ENCODE measurements at regions not wholly inside any gene's neighbourhood (a gene's known extent, or its start where the extent isn't known, plus 50 kb on each side); places are given as distances from the start of the nearest gene placed in this dataset.
A peak's percentile ranks its signal among the peaks of the same experiment; 100 is the strongest.

DNA sequence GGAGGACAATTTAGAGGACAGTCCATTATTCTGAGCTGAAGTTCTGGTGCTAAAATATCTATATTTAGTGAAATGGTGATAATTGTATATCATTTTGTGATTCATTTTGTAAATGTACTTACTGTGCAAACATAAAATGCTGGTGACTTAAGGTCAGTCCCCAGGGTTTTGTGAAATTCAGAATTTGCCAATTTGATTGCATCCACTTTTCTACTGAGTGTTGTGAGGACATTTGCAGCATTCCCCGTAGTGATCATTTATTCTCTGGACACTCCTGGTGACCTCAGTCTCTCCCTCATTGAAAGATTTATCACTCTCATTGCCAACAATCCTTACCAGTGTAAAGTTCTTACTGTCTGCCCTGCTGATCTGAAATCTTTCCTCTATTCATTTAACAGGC, 98.2 kb downstream of the SOCS6 start:
- H3K4me3 ChIP-seq (replicated peaks in 1 of 2; ENCODE audit: low read depth in 1 of 2, low read length in 2 of 2): no peak overlapping the region
- ATAC-seq: no peak
- no TSS peak for BruUV-seq (replicated peaks)
- ChIA-PET CTCF (no interaction called here), RAD21 (ENCODE audit: low non-redundant PET in 1 of 2, low total read pairs in 2 of 2, uncharacterized antibody in 2 of 2, unreplicated experiment in 2 of 2) (no interaction called here), POLR2A (no interaction called here)
- H3K9ac ChIP-seq (ENCODE audit: low read length): no peak overlapping the region
- TF ChIP-seq JUND (IDR thresholded peaks at IDR 0.05) (no peak), SP1 (IDR thresholded peaks at IDR 0.05; ENCODE audit: low read depth) (no peak), EZH2 (IDR thresholded peaks at IDR 0.05) (no peak), TCF7L2 (IDR thresholded peaks at IDR 0.05; ENCODE audit: borderline replicate concordance, extremely low read depth, insufficient read depth, insufficient read length) (no peak)
- TF ChIP-seq, protein P1, sequence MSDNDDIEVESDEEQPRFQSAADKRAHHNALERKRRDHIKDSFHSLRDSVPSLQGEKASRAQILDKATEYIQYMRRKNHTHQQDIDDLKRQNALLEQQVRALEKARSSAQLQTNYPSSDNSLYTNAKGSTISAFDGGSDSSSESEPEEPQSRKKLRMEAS (IDR thresholded peaks at IDR 0.05): no peak
- TF ChIP-seq, protein P2, sequence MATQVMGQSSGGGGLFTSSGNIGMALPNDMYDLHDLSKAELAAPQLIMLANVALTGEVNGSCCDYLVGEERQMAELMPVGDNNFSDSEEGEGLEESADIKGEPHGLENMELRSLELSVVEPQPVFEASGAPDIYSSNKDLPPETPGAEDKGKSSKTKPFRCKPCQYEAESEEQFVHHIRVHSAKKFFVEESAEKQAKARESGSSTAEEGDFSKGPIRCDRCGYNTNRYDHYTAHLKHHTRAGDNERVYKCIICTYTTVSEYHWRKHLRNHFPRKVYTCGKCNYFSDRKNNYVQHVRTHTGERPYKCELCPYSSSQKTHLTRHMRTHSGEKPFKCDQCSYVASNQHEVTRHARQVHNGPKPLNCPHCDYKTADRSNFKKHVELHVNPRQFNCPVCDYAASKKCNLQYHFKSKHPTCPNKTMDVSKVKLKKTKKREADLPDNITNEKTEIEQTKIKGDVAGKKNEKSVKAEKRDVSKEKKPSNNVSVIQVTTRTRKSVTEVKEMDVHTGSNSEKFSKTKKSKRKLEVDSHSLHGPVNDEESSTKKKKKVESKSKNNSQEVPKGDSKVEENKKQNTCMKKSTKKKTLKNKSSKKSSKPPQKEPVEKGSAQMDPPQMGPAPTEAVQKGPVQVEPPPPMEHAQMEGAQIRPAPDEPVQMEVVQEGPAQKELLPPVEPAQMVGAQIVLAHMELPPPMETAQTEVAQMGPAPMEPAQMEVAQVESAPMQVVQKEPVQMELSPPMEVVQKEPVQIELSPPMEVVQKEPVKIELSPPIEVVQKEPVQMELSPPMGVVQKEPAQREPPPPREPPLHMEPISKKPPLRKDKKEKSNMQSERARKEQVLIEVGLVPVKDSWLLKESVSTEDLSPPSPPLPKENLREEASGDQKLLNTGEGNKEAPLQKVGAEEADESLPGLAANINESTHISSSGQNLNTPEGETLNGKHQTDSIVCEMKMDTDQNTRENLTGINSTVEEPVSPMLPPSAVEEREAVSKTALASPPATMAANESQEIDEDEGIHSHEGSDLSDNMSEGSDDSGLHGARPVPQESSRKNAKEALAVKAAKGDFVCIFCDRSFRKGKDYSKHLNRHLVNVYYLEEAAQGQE (IDR thresholded peaks at IDR 0.05; ENCODE audit: low read depth): no peak
- intact Hi-C loops (cut with micrococcal nuclease): no loop called here
- no peaks in the 10 kb centered on the region for H4K20me1 ChIP-seq (ENCODE audit: insufficient read depth)
- H3K27ac ChIP-seq (ENCODE audit: low read depth, low read length): no peak overlapping the region
- H3K79me2 ChIP-seq (ENCODE audit: insufficient read depth, low read length): peaks cover 13% of the 10 kb centered on the region; the same call in 1 of the 2 replicates
- H2AFZ ChIP-seq (ENCODE audit: low read depth, low read length, poor library complexity, severe bottlenecking): peak overlapping the region; percentile 20
- peaks cover 0 to 4% of the 10 kb centered on the region in 2 experiments; a peak in 1 of 4 replicates for H3K9me3 ChIP-seq (ENCODE audit: control insufficient read depth in 1 of 2, insufficient read depth in 1 of 2, low read depth in 1 of 2, low read length in 2 of 2)
- peaks cover 0 to 5% of the 10 kb centered on the region in 2 experiments; a peak in 1 of 4 replicates for H3K36me3 ChIP-seq (ENCODE audit: control insufficient read depth in 1 of 2, insufficient read depth in 2 of 2, low read length in 2 of 2)
- peaks cover 26 to 57% of the 10 kb centered on the region in 2 experiments for H3K4me1 ChIP-seq (ENCODE audit: control insufficient read depth in 1 of 2, insufficient read depth in 2 of 2, low read length in 2 of 2)
- no peak for DNase-seq (ENCODE audit: low read depth, low spot score)
- H3K4me2 ChIP-seq (ENCODE audit: low read length): no peak overlapping the region
- H3K9me2 ChIP-seq (ENCODE audit: insufficient read depth): no peaks in the 10 kb centered on the region
- H3K27me3 ChIP-seq (ENCODE audit: insufficient read depth, low read length): no peaks in the 10 kb centered on the region

Measured in HCT116 (cell line).